Embryonic facial prominence (tissue), 1 donor: ENCODE measurements at regions not wholly inside any gene's neighbourhood (a gene's known extent, or its start where the extent isn't known, plus 50 kb on each side); places are given as distances from the start of the nearest gene placed in this dataset.
"Not testable (repeated sequence)": the region's sequence is repeated elsewhere in the genome, so short reads cannot be mapped to it uniquely, and the experiment has no call there.

ENCODE experiments used
- DNase-seq: peaks from one replicate; pipeline ENCODE4 v3.0.0-alpha.2; 2016; ENCODE audit errors: extremely low spot score

GRCh38 chr13:110010404-110011138, 224.2 kb upstream of the IRS2 start:
- DNase-seq: no peak

- DNase-seq: no peak
These were observed 222.4 kb upstream of the IRS2 start for GRCh38 chr13:110008816-110009215.

- DNase-seq: no peak
These were observed 219.9 kb upstream of the IRS2 start for GRCh38 chr13:110006304-110006703.

GRCh38 chr13:110005563-110005962, 219.2 kb upstream of the IRS2 start:
- no peak for DNase-seq

DNA sequence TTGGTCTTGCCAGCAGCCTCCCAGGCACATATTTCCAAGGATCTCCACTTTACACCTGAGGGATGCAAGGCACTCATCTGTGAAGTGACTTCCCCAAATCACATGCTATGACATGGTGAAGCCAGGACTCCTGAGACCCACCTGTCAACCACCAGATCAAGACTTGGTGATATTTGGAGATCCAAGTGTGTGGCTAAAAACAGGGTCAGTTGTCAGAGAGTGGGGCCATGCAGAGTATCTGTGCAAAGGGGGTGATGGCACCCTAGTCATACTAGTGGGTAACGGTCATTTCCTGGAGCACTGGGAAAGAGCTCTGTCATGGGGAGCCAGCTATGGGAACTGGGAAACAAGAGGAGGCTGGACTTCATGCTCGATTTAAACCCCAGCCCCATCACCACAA, 218.4 kb upstream of the IRS2 start:
- DNase-seq: no peak

- DNase-seq: no peak
These were observed 215.4 kb upstream of the IRS2 start for GRCh38 chr13:110001670-110002275.

GRCh38 chr13:110000534-110001345, 214.4 kb upstream of the IRS2 start:
- no peak for DNase-seq

DNA sequence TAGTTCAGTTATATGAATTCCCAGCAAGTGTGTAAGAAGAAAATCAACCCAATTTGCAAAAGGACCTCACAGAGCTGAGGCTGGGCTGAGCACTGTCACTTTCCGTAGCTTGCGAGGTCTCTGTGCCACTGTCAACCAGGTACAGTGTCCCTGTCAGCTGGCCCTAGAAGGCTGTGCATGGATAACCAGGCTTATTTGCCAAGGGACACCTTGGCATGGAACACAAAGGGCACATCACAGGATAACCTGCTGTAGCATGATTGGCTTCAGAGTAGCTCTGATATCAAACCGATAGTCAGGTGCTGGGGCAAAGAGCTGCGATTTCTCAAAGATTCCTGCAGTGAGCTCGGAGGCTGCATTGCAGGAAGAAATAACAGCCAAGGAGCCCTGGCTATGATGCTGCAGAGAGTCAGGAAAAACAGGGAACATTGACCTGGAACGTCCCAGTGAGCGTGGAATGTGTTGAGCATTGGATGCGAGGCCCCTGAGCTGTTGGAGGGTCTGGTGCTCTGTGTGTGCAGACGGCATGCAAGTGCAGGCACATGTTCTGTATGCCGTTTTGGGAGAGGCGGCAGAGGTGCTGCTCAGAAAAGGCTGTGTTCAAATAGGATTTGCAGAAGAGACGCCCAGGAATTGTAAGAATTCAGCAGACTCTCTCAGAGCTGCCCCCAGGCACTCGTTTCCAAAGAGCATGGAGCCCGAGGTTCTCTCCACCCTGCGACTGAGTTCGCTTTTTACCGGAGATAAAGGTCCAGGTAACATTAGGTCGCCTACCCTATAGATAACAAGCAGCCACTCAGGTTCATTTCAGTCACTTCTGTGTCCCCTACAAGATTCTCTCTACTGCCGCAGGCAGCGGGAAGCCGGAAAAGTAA, 213.5 kb upstream of the IRS2 start:
- DNase-seq: no peak

- DNase-seq: no peak
These were observed 212.5 kb upstream of the IRS2 start for GRCh38 chr13:109998684-109999533.

GRCh38 chr13:109998037-109998436, 211.7 kb upstream of the IRS2 start:
- DNase-seq: no peak

GRCh38 chr13:109997056-109997595, 210.7 kb upstream of the IRS2 start:
- not testable (repeated sequence) for DNase-seq

- DNase-seq: no peak
These were observed 210.1 kb upstream of the IRS2 start for GRCh38 chr13:109996404-109996960.

DNA sequence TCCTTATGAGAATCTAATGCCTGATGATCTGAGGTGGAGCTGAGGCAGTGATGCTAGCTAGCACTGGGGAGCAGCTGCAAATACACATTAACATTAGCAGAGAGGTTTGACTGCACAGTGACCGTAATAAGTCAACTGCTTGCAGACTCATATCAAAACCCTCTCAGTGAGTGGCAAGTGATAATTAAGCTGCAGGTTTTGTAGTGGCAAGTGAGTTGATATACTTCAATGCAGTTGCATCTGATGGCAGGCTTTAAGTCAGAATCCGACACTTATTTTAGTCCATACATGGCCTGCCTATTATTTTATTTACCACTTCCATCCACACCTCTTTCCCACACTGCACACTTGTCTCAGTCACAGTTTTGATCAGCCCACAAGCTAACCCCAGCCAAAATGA, 209.2 kb upstream of the IRS2 start:
- DNase-seq: no peak

- DNase-seq: no peak
These were observed 203.9 kb upstream of the IRS2 start for GRCh38 chr13:109990296-109990695.

DNA sequence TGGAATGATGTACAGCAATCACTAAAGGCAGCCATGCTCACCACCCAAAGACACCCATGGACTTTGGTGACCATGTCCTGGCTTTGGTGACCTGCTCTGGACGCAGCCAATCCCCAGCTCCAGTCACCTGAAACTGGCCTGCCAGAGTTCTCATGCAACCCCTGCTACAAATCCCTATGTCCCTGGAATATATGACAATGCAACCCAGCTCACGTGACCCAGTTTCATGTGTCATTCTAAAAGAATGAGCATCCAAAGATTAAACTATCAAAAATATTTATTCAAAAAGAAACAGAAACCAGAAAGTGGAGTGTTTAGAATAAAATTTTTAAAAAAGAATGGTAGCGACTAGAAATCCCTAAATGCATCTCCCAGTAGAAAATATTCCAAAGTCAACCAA, 203.3 kb upstream of the IRS2 start:
- DNase-seq: no peak

DNA sequence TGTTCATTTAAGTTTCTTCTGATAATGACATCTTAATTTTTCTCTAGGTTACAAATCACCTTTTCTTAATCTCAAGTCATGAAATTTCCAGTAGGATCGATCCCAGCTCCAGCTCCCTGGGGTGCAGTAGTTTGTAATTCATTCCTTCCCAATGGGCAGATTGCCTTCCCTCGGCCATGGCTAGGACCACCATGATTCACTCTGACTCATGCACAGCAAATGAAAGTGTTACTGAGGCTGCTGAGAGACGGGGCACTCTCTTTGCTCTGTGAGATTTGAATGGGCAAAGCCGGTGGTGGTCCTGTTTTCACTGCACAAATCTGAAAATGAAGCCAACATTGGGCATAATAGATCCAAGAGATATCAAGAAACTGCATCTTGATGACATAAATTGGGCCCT, 202.8 kb upstream of the IRS2 start:
- DNase-seq: no peak

DNA sequence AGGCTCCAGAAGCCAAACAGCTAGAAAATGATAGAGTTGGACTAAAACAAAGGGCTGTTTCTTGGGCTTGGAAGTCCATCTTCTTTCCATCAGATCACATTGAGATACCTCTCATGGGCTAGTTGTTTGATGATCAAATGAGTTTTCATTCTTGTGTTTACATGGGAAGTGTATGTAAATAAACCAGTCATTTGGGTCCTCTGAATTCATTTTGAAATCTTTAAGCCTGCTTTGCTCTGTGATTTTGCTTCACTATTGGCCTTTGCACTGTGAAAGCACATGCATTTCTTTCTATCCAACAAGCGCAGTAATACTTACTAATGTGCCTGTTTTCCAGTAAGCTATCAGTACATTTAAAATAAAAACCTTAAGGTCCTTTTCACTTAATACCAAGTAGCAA, 200.5 kb upstream of the IRS2 start:
- no peak for DNase-seq

DNA sequence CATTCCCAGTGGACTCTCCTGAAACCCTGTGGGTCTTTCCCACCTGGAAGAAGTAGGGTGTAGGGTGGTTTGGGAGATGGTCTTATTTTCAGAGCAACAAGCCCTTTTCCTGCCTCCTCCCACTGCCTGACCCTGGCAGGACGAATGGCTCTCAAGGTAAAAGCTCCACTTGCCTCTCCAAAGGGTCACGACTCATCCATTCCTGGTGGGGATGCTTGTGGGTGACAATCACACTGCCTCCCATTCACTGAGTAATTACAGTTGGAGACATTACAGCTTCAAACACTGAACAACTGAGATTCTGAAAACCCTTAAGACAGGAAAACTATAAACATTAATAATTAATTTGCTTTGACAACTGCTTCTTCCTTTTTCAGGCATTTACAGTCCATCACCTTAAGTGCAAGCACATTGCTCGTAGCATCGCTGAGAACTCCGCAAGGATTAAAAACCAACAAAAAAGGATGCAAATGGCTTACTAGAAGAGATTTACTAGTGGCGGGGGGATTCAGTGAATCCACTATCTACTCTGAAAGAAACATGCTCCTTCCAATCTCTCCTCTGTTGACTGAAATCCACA, 199.6 kb upstream of the IRS2 start:
- DNase-seq: no peak

- DNase-seq: no peak
These were observed 197.1 kb upstream of the IRS2 start for GRCh38 chr13:109983447-109983846.

DNA sequence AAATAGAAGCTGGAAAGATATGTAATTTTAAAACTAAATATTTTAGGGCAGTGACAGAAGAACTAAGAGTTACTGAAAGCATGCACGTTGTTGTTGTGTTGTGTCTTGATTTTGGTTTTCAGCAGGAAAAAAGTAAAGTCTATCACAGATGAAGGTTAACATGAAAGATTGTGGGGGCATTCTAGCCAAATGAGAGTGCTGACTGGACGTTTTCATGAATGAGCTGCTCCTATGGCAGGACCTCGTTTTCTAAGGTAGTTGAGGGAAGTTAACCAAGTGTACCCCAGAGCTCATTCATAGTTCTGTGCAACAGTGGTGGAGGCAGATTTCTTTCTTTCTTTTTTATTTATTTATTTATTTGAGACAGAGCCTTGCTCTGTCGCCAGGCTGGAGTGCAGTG, 194.6 kb upstream of the IRS2 start:
- DNase-seq: no peak
